MCF 10A (cell line): ENCODE measurements at regions not wholly inside any gene's neighbourhood (a gene's known extent, or its start where the extent isn't known, plus 50 kb on each side); places are given as distances from the start of the nearest gene placed in this dataset.

Source experiments
- BruUV-seq: library from RNA; stranded (reverse); fragments of 400-500 nt; replicated peaks from 2 replicates; lab custom pipeline; 2021; lab: Mats Ljungman, UMichigan
- CTCF ChIA-PET: fragments of 300-600 bp; sonication (Branson Sonifier 250); formaldehyde crosslinking; extraction: SDS; loops from one replicate; lab custom pipeline; 2021; ENCODE audit warnings: antibody characterized with exemption, inconsistent platforms; lab: Yijun Ruan, JAX
- POLR2A ChIA-PET: fragments of 300-600, 350-650 bp; sonication (Branson Sonifier 250); formaldehyde crosslinking; extraction: SDS; loops from one replicate; lab custom pipeline; 2020; ENCODE audit warnings: antibody characterized with exemption, inconsistent platforms; lab: Yijun Ruan, JAX
- DNase-seq: peaks from one replicate; pipeline ENCODE4 v3.0.0-alpha.2; 2018; ENCODE audit not compliant: unreplicated experiment
- H3K27ac Mint-ChIP-seq: one replicate; pipeline ENCODE4 v1.8.0; 2022; ENCODE audit warnings: mild to moderate bottlenecking, low read depth, mixed read lengths; ENCODE audit not compliant: unreplicated experiment
- H3K27me3 Mint-ChIP-seq: one replicate; pipeline ENCODE4 v1.8.0; 2022; ENCODE audit warnings: mixed read lengths; ENCODE audit not compliant: insufficient read depth, unreplicated experiment
- H3K36me3 Mint-ChIP-seq: one replicate; pipeline ENCODE4 v1.8.0; 2022; ENCODE audit warnings: mild to moderate bottlenecking, moderate library complexity, mixed read lengths; ENCODE audit not compliant: insufficient read depth, unreplicated experiment
- H3K4me1 Mint-ChIP-seq: one replicate; pipeline ENCODE4 v1.8.0; 2022; ENCODE audit warnings: mixed read lengths; ENCODE audit not compliant: insufficient read depth, unreplicated experiment
- H3K4me3 Mint-ChIP-seq: one replicate; pipeline ENCODE4 v1.8.0; 2022; ENCODE audit warnings: mild to moderate bottlenecking, moderate library complexity, mixed read lengths; ENCODE audit not compliant: unreplicated experiment
- H3K9me3 Mint-ChIP-seq: one replicate; pipeline ENCODE4 v1.8.0; 2022; ENCODE audit warnings: mixed read lengths; ENCODE audit not compliant: unreplicated experiment
- CTCF ChIP-seq: fragments of 200-600 bp; IDR thresholded peaks from one replicate; pipeline ENCODE4 v1.8.0; 2022; ENCODE audit warnings: antibody characterized with exemption, mild to moderate bottlenecking; ENCODE audit not compliant: unreplicated experiment
- intact Hi-C: fragments of 100-400 bp; cut with micrococcal nuclease; formaldehyde crosslinking; loops from 2 replicates; pipeline ENCODE4 v1.14.1; 2022

- intact Hi-C loops: no loop called here
- Mint-ChIP-seq H3K27me3 (no peaks in the 10 kb centered on the region), H3K36me3 (no peaks in the 10 kb centered on the region), H3K27ac (no peak overlapping the region), H3K4me3 (no peak overlapping the region), H3K9me3 (peaks cover 8% of the 10 kb centered on the region), H3K4me1 (no peaks in the 10 kb centered on the region)
- POLR2A ChIA-PET: no interaction called here
- BruUV-seq: no TSS peak
- CTCF ChIA-PET: no interaction called here
- peak; percentile 25 for DNase-seq
- peak; percentile 16 for TF ChIP-seq CTCF
Observed at GRCh38 chr9:118533101-118533500, 828.9 kb downstream of the TLR4 start.

- H3K4me1 Mint-ChIP-seq: no peaks in the 10 kb centered on the region
- intact Hi-C loops: no loop called here
- DNase-seq: peak; percentile 10
Observed at GRCh38 chr9:118533850-118534249, 829.6 kb downstream of the TLR4 start.

GRCh38 chr9:118536153-118536552 is 832.0 kb downstream of the TLR4 start:
- no peak overlapping the region for H3K4me3 Mint-ChIP-seq
- no TSS peak for BruUV-seq
- H3K27me3 Mint-ChIP-seq: no peaks in the 10 kb centered on the region
- H3K27ac Mint-ChIP-seq: no peak overlapping the region
- POLR2A ChIA-PET: no interaction called here
- no peak for DNase-seq
- peaks cover 8% of the 10 kb centered on the region for H3K9me3 Mint-ChIP-seq
- TF ChIP-seq CTCF: no peak
- CTCF ChIA-PET: no interaction called here
- H3K36me3 Mint-ChIP-seq: no peaks in the 10 kb centered on the region
- H3K4me1 Mint-ChIP-seq: no peaks in the 10 kb centered on the region
- intact Hi-C loops: no loop called here

More at GRCh38 chr9:118533850-118534249, 829.6 kb downstream of the TLR4 start:
- no peaks in the 10 kb centered on the region for H3K27me3 Mint-ChIP-seq
- no TSS peak for BruUV-seq
- H3K27ac Mint-ChIP-seq: no peak overlapping the region
- TF ChIP-seq CTCF: no peak
- no peak overlapping the region for H3K4me3 Mint-ChIP-seq
- CTCF ChIA-PET: interaction anchor here (0.7 kb wide), 2 partner anchors 50 to 1255 kb away, joined by 3 read pairs; no protein-coding TSS in a partner anchor
- no peaks in the 10 kb centered on the region for H3K36me3 Mint-ChIP-seq
- peaks cover 8% of the 10 kb centered on the region for H3K9me3 Mint-ChIP-seq
- POLR2A ChIA-PET: no interaction called here

- Mint-ChIP-seq H3K4me3 (no peak overlapping the region), H3K27me3 (no peaks in the 10 kb centered on the region), H3K27ac (no peak overlapping the region), H3K36me3 (no peaks in the 10 kb centered on the region), H3K9me3 (peaks cover 8% of the 10 kb centered on the region), H3K4me1 (no peaks in the 10 kb centered on the region)
- CTCF ChIA-PET: interaction anchor here (0.6 kb wide), 1 partner anchor 127 kb away, joined by 3 read pairs; no protein-coding TSS in a partner anchor
- no peak for DNase-seq
- POLR2A ChIA-PET: no interaction called here
- no TSS peak for BruUV-seq
- no peak for TF ChIP-seq CTCF
- intact Hi-C loops: no loop called here
Observed at GRCh38 chr9:118538959-118539358, 830.3 kb downstream of the BRINP1 start.
